GM12878 (cell line): ENCODE measurements at regions not wholly inside any gene's neighbourhood (a gene's known extent, or its start where the extent isn't known, plus 50 kb on each side); places are given as distances from the start of the nearest gene placed in this dataset.

Experiments
- ATAC-seq: fragments of 200-7000 bp; cut with Tn5 transposase; 3 replicates; pipeline ENCODE4 v1.9.1; 2020; ENCODE audit warnings: mild to moderate bottlenecking, moderate library complexity
- BruUV-seq: library from RNA; stranded (reverse); fragments of 400-500 nt; replicated peaks from 2 replicates; lab custom pipeline; 2021; lab: Mats Ljungman, UMichigan
- CTCF ChIA-PET: fragments of 300-600 bp; sonication (Branson Sonifier 250); formaldehyde crosslinking; extraction: SDS; loops from one replicate; lab custom pipeline; 2021; ENCODE audit warnings: inconsistent platforms; lab: Yijun Ruan, JAX
- POLR2A ChIA-PET: fragments of 350-600 bp; formaldehyde crosslinking; extraction: SDS; loops from one replicate; lab custom pipeline; 2021; ENCODE audit warnings: inconsistent platforms; lab: Charles Lee
- RAD21 ChIA-PET: fragments of 300-600 bp; sonication (Branson Sonifier 250); formaldehyde crosslinking; loops from one replicate; lab custom pipeline; 2023; ENCODE audit warnings: antibody characterized with exemption; ENCODE audit not compliant: unreplicated experiment; lab: Charles Lee
- SMC1A ChIA-PET: fragments of 300-600 bp; sonication (Branson Sonifier 250); formaldehyde crosslinking; loops from one replicate; lab custom pipeline; 2023; ENCODE audit not compliant: unreplicated experiment, uncharacterized antibody; lab: Charles Lee
- DNase-seq: peaks from one replicate; pipeline ENCODE4 v3.0.0-alpha.2; 2011; ENCODE audit warnings: low read depth, low spot score
- FAIRE-seq: peaks from 3 replicates; lab custom pipeline; 2011; peaks lifted over from hg19 to GRCh38; lab: Jason Lieb, UNC
- H2AFZ ChIP-seq: 2 replicates; pipeline ENCODE4 v1.6.0; 2011; ENCODE audit warnings: low read depth, low read length, control low read depth; ENCODE audit not compliant: control insufficient read depth
- H3K27ac ChIP-seq: 2 replicates; pipeline ENCODE4 v1.5.1; 2011; ENCODE audit warnings: control low read depth; ENCODE audit not compliant: control insufficient read depth, insufficient read depth
- H3K27me3 ChIP-seq, 2 experiments: replicated peaks in 1 of 2; 2 replicates each; pipeline versions ENCODE4 v1.6.0 to v1.6.1; 2011; ENCODE audit warnings: low read length in 1 of 2; ENCODE audit not compliant: control insufficient read depth in 2 of 2, insufficient read depth in 2 of 2
- H3K36me3 ChIP-seq, 2 experiments: 2 replicates each; pipeline ENCODE4 v1.5.1; 2011; ENCODE audit warnings: low read length in 1 of 2; ENCODE audit not compliant: control insufficient read depth in 2 of 2, insufficient read depth in 2 of 2
- H3K4me1 ChIP-seq: 2 replicates; pipeline ENCODE4 v1.6.1; 2011; ENCODE audit warnings: mild to moderate bottlenecking, low read length, moderate library complexity, mixed read lengths; ENCODE audit not compliant: control insufficient read depth, insufficient read depth
- H3K4me2 ChIP-seq: 2 replicates; pipeline ENCODE4 v1.6.0; 2011; ENCODE audit warnings: control low read depth; ENCODE audit not compliant: control insufficient read depth, insufficient read depth
- H3K4me3 ChIP-seq: fragments of 200-600 bp; sonication (generic); 2 replicates; pipeline ENCODE4 v1.5.1; 2016
- H3K79me2 ChIP-seq: 2 replicates; pipeline ENCODE4 v1.6.0; 2011; ENCODE audit warnings: low read length; ENCODE audit not compliant: control insufficient read depth, insufficient read depth
- H3K9ac ChIP-seq: 2 replicates; pipeline ENCODE4 v1.8.0; 2011; ENCODE audit warnings: low read length, control low read depth, mixed read lengths; ENCODE audit not compliant: control insufficient read depth, insufficient read depth
- H3K9me3 ChIP-seq: replicated peaks from 3 replicates; pipeline ENCODE4 v1.5.1; 2011; ENCODE audit warnings: mild to moderate bottlenecking, low read length; ENCODE audit not compliant: control insufficient read depth, insufficient read depth
- H4K20me1 ChIP-seq: 2 replicates; pipeline ENCODE4 v1.6.0; 2011; ENCODE audit not compliant: control insufficient read depth, insufficient read depth
- BACH1 ChIP-seq: fragments of 450-650 bp; IDR thresholded peaks from 2 replicates; pipeline ENCODE4 v1.6.1; 2017; ENCODE audit warnings: mild to moderate bottlenecking, borderline replicate concordance
- CHD1 ChIP-seq: IDR thresholded peaks from 2 replicates; pipeline ENCODE4 v1.6.1; 2012; ENCODE audit warnings: low read depth, low read length, improper control_type of control experiment
- CHD2 ChIP-seq: IDR thresholded peaks from 2 replicates; pipeline ENCODE4 v1.6.1; 2011; ENCODE audit warnings: low read depth, low read length, improper control_type of control experiment, borderline replicate concordance
- ELK1 ChIP-seq: IDR thresholded peaks from 2 replicates; pipeline ENCODE4 v1.6.1; 2012; ENCODE audit warnings: low read depth, low read length, improper control_type of control experiment
- JUND ChIP-seq: IDR thresholded peaks from 2 replicates; pipeline ENCODE4 v1.6.1; 2012; ENCODE audit warnings: low read depth, mild to moderate bottlenecking, low read length, improper control_type of control experiment, moderate library complexity
- KAT2A ChIP-seq: conservative IDR thresholded peaks from 2 replicates; pipeline ENCODE4 v1.6.1; 2011; ENCODE audit warnings: low read depth, low read length; ENCODE audit not compliant: control insufficient read depth
- NBN ChIP-seq: fragments of 450-650 bp; IDR thresholded peaks from 2 replicates; pipeline ENCODE4 v1.6.1; 2016
- PRDM15 ChIP-seq: fragments of 450-650 bp; formaldehyde crosslinking; IDR thresholded peaks from 2 replicates; pipeline ENCODE4 v1.4.0; 2020; ENCODE audit warnings: mild to moderate bottlenecking, moderate library complexity
- SIX5 ChIP-seq: IDR thresholded peaks from 2 replicates; pipeline ENCODE4 v1.6.1; 2011; ENCODE audit warnings: mild to moderate bottlenecking, low read depth, low read length, moderate library complexity; ENCODE audit not compliant: severe bottlenecking
- SRF ChIP-seq, 2 experiments: IDR thresholded peaks; 2 replicates each; pipeline ENCODE4 v1.6.1; 2011; ENCODE audit warnings: low read depth in 2 of 2, low read length in 2 of 2, mild to moderate bottlenecking in 1 of 2, moderate library complexity in 1 of 2
- TBL1XR1 ChIP-seq: IDR thresholded peaks from 2 replicates; pipeline ENCODE4 v1.6.1; 2012; ENCODE audit warnings: low read depth, low read length, improper control_type of control experiment
- USF2 ChIP-seq: IDR thresholded peaks from 2 replicates; pipeline ENCODE4 v1.6.1; 2011; ENCODE audit warnings: low read depth, low read length, improper control_type of control experiment, borderline replicate concordance
- ZZZ3 ChIP-seq: IDR thresholded peaks from 2 replicates; pipeline ENCODE4 v1.6.1; 2011; ENCODE audit warnings: low read depth; ENCODE audit not compliant: control insufficient read depth, insufficient read length
- WGBS: methylation state at CpG from one replicate; pipeline ENCODE4 v1.1.6; 2016; ENCODE audit warnings: low lambda C conversion rate; ENCODE audit not compliant: insufficient replicate concordance, insufficient coverage; ENCODE audit errors: missing lambda C conversion rate; 5-methylcytosine and 5-hydroxymethylcytosine counted together
- in situ Hi-C: fragments of 300-500 bp; cut with MboI; formaldehyde crosslinking; loops from 9 replicates; pipeline ENCODE4 v1.14.3; 2018; ENCODE audit warnings: mixed read lengths
- intact Hi-C: fragments of 100-400 bp; cut with micrococcal nuclease; formaldehyde crosslinking; loops from one replicate; pipeline ENCODE4 v1.14.2; 2022; ENCODE audit not compliant: unreplicated experiment
- TF ChIP-seq, protein P1 (sequence below): fragments of 450-650 bp; formaldehyde crosslinking; IDR thresholded peaks from 2 replicates; pipeline ENCODE4 v1.5.0; 2022; ENCODE audit warnings: mild to moderate bottlenecking, missing genetic modification characterization

GRCh38 chr1:228964178-228965089 is 229.2 kb downstream of the RHOU start:
- no peaks in the 10 kb centered on the region for H3K9me3 ChIP-seq
- POLR2A ChIA-PET: no interaction called here
- no peak overlapping the region for H2AFZ ChIP-seq
- H3K27me3 ChIP-seq: 0 out of 4 replicates have a peak, but pooled peaks cover 0 to 3% of the 10 kb centered on the region in 2 experiments
- H3K36me3 ChIP-seq: no peaks in the 10 kb centered on the region
- 25% methylated on average over 12 of the region's 12 CpGs for WGBS
- DNase-seq (no peak), FAIRE-seq (no peak), ATAC-seq (no peak)
- H4K20me1 ChIP-seq: no peaks in the 10 kb centered on the region
- H3K4me3 ChIP-seq: no peak overlapping the region
- no peak overlapping the region for H3K9ac ChIP-seq
- RAD21 ChIA-PET: no interaction called here
- intact Hi-C loops (no loop called here), in situ Hi-C loops (no loop called here)
- H3K27ac ChIP-seq: no peak overlapping the region
- BruUV-seq: no TSS peak
- no peak overlapping the region for H3K4me2 ChIP-seq
- H3K4me1 ChIP-seq: no peaks in the 10 kb centered on the region
- SMC1A ChIA-PET: no interaction called here
- H3K79me2 ChIP-seq: no peaks in the 10 kb centered on the region
- CTCF ChIA-PET: no interaction called here
- TF ChIP-seq NBN (no peak), SRF (IDR thresholded peaks at IDR 0.05; ENCODE audit: low read depth in 2 of 2, low read length in 2 of 2) (no peak), USF2 (no peak), CHD1 (no peak), PRDM15 (CRISPR knock-in tag) (no peak), BACH1 (no peak), KAT2A (no peak), JUND (no peak), TBL1XR1 (no peak), ELK1 (no peak), SIX5 (no peak), ZZZ3 (no peak), CHD2 (no peak)
- TF ChIP-seq, protein P1, sequence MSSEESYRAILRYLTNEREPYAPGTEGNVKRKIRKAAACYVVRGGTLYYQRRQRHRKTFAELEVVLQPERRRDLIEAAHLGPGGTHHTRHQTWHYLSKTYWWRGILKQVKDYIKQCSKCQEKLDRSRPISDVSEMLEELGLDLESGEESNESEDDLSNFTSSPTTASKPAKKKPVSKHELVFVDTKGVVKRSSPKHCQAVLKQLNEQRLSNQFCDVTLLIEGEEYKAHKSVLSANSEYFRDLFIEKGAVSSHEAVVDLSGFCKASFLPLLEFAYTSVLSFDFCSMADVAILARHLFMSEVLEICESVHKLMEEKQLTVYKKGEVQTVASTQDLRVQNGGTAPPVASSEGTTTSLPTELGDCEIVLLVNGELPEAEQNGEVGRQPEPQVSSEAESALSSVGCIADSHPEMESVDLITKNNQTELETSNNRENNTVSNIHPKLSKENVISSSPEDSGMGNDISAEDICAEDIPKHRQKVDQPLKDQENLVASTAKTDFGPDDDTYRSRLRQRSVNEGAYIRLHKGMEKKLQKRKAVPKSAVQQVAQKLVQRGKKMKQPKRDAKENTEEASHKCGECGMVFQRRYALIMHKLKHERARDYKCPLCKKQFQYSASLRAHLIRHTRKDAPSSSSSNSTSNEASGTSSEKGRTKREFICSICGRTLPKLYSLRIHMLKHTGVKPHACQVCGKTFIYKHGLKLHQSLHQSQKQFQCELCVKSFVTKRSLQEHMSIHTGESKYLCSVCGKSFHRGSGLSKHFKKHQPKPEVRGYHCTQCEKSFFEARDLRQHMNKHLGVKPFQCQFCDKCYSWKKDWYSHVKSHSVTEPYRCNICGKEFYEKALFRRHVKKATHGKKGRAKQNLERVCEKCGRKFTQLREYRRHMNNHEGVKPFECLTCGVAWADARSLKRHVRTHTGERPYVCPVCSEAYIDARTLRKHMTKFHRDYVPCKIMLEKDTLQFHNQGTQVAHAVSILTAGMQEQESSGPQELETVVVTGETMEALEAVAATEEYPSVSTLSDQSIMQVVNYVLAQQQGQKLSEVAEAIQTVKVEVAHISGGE (CRISPR knock-in tag): no peak
